ENCODE measurements at regions not wholly inside any gene's neighbourhood (a gene's known extent, or its start where the extent isn't known, plus 50 kb on each side); places are given as distances from the start of the nearest gene placed in this dataset.

DNA sequence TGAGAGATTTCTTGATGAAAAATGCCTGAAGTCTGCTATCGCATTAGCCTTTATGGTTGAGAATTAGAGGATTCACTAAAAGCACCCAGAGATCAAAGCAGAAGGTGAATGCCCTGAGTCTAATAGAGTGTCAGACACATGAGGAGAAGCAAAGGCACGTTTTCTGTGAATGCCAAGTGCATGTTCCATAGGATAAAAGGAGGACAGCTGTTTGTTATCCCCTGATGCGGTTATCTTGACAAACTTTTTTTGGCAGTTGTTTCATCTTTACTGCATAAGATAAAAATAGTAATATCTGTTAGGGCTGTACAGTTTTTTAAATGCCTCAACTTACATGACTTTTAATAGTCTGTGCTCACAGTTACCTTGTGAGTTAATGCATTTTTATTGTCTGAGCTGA, 65.3 kb upstream of the CD96 start:
- TF ChIP-seq, protein P1, sequence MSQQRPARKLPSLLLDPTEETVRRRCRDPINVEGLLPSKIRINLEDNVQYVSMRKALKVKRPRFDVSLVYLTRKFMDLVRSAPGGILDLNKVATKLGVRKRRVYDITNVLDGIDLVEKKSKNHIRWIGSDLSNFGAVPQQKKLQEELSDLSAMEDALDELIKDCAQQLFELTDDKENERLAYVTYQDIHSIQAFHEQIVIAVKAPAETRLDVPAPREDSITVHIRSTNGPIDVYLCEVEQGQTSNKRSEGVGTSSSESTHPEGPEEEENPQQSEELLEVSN (IDR thresholded peaks at IDR 0.05), result no peak
- TF ChIP-seq RXRA (IDR thresholded peaks at IDR 0.05; ENCODE audit: insufficient read depth, low read depth, low read length) (no peak), SUZ12 (IDR thresholded peaks at IDR 0.05; ENCODE audit: low read length) (no peak), POLR2A (IDR thresholded peaks at IDR 0.05; ENCODE audit: control extremely low read depth in 1 of 2, low read depth in 2 of 2, low read length in 2 of 2) (no peak), RFX5 (IDR thresholded peaks at IDR 0.05; ENCODE audit: borderline replicate concordance, low read depth, low read length) (no peak)
- TF ChIP-seq, protein P2, sequence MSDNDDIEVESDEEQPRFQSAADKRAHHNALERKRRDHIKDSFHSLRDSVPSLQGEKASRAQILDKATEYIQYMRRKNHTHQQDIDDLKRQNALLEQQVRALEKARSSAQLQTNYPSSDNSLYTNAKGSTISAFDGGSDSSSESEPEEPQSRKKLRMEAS (IDR thresholded peaks at IDR 0.05), result no peak
- TF ChIP-seq, protein P3, sequence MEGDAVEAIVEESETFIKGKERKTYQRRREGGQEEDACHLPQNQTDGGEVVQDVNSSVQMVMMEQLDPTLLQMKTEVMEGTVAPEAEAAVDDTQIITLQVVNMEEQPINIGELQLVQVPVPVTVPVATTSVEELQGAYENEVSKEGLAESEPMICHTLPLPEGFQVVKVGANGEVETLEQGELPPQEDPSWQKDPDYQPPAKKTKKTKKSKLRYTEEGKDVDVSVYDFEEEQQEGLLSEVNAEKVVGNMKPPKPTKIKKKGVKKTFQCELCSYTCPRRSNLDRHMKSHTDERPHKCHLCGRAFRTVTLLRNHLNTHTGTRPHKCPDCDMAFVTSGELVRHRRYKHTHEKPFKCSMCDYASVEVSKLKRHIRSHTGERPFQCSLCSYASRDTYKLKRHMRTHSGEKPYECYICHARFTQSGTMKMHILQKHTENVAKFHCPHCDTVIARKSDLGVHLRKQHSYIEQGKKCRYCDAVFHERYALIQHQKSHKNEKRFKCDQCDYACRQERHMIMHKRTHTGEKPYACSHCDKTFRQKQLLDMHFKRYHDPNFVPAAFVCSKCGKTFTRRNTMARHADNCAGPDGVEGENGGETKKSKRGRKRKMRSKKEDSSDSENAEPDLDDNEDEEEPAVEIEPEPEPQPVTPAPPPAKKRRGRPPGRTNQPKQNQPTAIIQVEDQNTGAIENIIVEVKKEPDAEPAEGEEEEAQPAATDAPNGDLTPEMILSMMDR (IDR thresholded peaks at IDR 0.05; ENCODE audit: control extremely low read depth in 1 of 3, insufficient read depth in 1 of 3, low read depth in 1 of 3, low read length in 3 of 3), result no peak

Measured in H1 (cell line).